ENCODE measurements at regions not wholly inside any gene's neighbourhood (a gene's known extent, or its start where the extent isn't known, plus 50 kb on each side); places are given as distances from the start of the nearest gene placed in this dataset.

DNA sequence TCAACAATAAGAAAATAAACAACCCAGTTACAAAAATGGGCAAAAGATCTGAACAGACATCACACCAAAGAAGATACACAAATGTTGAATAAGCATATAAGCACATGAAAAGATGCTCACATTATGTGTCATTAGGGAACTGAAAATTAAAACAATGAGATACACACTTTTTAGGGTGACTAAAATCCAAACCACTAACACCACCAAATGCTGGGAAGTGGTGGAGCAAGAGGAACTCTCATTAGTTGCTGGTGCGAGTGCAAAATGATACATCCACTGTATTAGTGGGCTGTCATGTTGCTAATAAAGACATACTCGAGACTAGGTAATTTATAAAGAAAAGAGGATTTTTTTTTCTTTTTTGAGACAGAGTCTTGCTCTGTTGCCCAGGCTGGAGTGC, 329.1 kb downstream of the TMEM38B start:
- DNase-seq, result no peak
- H3K23ac ChIP-seq (ENCODE audit: insufficient read length, low read depth, low read length), result no peak overlapping the region
- no peak overlapping the region for H4K91ac ChIP-seq (ENCODE audit: insufficient read length, low read depth, low read length)
- H4K8ac ChIP-seq (replicated peaks; ENCODE audit: insufficient read length, low read depth, low read length), result no peak overlapping the region
- H3K4me3 Mint-ChIP-seq, result no peak overlapping the region
- H3K4me2 ChIP-seq (ENCODE audit: insufficient read depth, insufficient read length, low read length), result no peak overlapping the region
- H3K56ac ChIP-seq (ENCODE audit: insufficient read length, low read depth, low read length), result no peak overlapping the region
- H3K27ac Mint-ChIP-seq, result no peak overlapping the region
- no peak overlapping the region for H2BK12ac ChIP-seq (ENCODE audit: insufficient read length, low read depth, low read length)
- no peaks in the 10 kb centered on the region for H3K23me2 ChIP-seq (ENCODE audit: insufficient read length, low read depth, low read length, poor library complexity, severe bottlenecking)
- H3K9ac ChIP-seq (ENCODE audit: extremely low read depth, insufficient read length, low read length), result no peak overlapping the region
- H3K4me1 Mint-ChIP-seq, result peaks cover 36 to 44% of the 10 kb centered on the region in 2 experiments
- WGBS (ENCODE audit: extremely low coverage, insufficient read length, low lambda C conversion rate), result no CpG with 5 or more reads among the region's 2 CpGs
- TF ChIP-seq, protein P1, sequence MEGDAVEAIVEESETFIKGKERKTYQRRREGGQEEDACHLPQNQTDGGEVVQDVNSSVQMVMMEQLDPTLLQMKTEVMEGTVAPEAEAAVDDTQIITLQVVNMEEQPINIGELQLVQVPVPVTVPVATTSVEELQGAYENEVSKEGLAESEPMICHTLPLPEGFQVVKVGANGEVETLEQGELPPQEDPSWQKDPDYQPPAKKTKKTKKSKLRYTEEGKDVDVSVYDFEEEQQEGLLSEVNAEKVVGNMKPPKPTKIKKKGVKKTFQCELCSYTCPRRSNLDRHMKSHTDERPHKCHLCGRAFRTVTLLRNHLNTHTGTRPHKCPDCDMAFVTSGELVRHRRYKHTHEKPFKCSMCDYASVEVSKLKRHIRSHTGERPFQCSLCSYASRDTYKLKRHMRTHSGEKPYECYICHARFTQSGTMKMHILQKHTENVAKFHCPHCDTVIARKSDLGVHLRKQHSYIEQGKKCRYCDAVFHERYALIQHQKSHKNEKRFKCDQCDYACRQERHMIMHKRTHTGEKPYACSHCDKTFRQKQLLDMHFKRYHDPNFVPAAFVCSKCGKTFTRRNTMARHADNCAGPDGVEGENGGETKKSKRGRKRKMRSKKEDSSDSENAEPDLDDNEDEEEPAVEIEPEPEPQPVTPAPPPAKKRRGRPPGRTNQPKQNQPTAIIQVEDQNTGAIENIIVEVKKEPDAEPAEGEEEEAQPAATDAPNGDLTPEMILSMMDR (conservative IDR thresholded peaks at IDR 0.05), result no peak
- H3K9me3 ChIP-seq (ENCODE audit: control insufficient read depth, low read depth, low read length), result no peaks in the 10 kb centered on the region
- H2BK20ac ChIP-seq (ENCODE audit: low read depth, low read length, poor library complexity, severe bottlenecking), result no peak overlapping the region
- no peaks in the 10 kb centered on the region for H3K79me1 ChIP-seq (ENCODE audit: insufficient read depth, low read depth, low read length, poor library complexity, severe bottlenecking)
- peaks cover 3% of the 10 kb centered on the region for H3K4me1 ChIP-seq (ENCODE audit: insufficient read depth, low read length)
- no peak overlapping the region for H3K18ac ChIP-seq (ENCODE audit: insufficient read length, low read depth, low read length)
- H2AK5ac ChIP-seq (ENCODE audit: insufficient read length, low read length), result no peak overlapping the region
- H3K27ac ChIP-seq (ENCODE audit: insufficient read length, low read depth, low read length), result no peak overlapping the region
- no peaks in the 10 kb centered on the region for H3K27me3 ChIP-seq (ENCODE audit: insufficient read depth, low read length)
- H3K4ac ChIP-seq (ENCODE audit: low read depth, low read length), result no peak overlapping the region
- H2AFZ ChIP-seq (ENCODE audit: low read length), result no peak overlapping the region
- no peak overlapping the region for H3K14ac ChIP-seq (ENCODE audit: insufficient read depth, low read length)
- H2BK5ac ChIP-seq (ENCODE audit: insufficient read length, low read length), result no peak overlapping the region
- no peak overlapping the region for H4K5ac ChIP-seq (ENCODE audit: insufficient read length, low read depth, low read length)
- H3T11ph ChIP-seq (ENCODE audit: low read length), result no peak overlapping the region
- no peaks in the 10 kb centered on the region for H3K27me3 Mint-ChIP-seq (ENCODE audit: low read depth)
- no peak overlapping the region for H2BK15ac ChIP-seq (ENCODE audit: low read depth, low read length)
- no peaks in the 10 kb centered on the region for H3K79me2 ChIP-seq (ENCODE audit: insufficient read depth, low read length)
- H3K9me3 Mint-ChIP-seq, result no peaks in the 10 kb centered on the region
- H4K20me1 ChIP-seq (ENCODE audit: control insufficient read depth, insufficient read depth, insufficient read length), result no peaks in the 10 kb centered on the region
- no peaks in the 10 kb centered on the region; a peak in 1 of 7 replicates for H3K36me3 Mint-ChIP-seq (ENCODE audit: insufficient read depth in 1 of 3, low read depth in 3 of 3)
- no peak overlapping the region for H2BK120ac ChIP-seq (ENCODE audit: low read depth, low read length, poor library complexity, severe bottlenecking)

All from H9 (cell line).